GM21515 (cell line): ENCODE measurements at regions not wholly inside any gene's neighbourhood (a gene's known extent, or its start where the extent isn't known, plus 50 kb on each side); places are given as distances from the start of the nearest gene placed in this dataset.

Experiments
- ATAC-seq: cut with Tn5 transposase; IDR thresholded peaks from one replicate; pipeline ENCODE4 v1.9.1; 2021; ENCODE audit not compliant: unreplicated experiment

GRCh38 chr13:54841682-54842081 lies 1813.1 kb downstream of the OLFM4 start:
- no peak for ATAC-seq

DNA sequence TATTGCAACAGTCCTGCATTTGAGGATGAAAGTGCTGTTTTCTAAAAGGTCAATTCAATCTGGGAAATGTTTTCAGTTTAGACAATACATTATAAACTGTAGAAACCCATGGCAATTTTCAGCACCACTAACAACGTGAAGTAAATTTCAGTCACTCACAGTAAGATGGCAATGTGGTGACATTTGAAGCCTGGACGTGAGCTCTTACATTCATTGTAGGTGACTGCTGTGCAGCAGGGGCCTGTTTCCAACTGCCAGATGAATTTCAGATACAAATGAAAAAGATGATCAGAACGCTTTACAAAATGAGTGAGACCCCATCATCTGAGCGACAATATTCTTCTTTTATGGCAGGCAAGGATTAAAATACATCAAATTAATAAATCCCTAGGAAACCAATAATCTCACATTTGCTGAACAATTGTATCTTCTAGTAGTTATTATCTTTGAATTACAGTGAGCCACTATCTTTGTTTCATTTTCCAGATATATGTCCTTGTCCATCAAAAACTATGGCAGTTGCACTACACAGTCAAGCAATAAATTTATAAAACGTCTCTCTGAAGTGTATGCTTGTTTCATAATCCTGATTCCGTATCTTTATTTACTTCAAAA lies 1816.8 kb downstream of the OLFM4 start:
- no peak for ATAC-seq

DNA sequence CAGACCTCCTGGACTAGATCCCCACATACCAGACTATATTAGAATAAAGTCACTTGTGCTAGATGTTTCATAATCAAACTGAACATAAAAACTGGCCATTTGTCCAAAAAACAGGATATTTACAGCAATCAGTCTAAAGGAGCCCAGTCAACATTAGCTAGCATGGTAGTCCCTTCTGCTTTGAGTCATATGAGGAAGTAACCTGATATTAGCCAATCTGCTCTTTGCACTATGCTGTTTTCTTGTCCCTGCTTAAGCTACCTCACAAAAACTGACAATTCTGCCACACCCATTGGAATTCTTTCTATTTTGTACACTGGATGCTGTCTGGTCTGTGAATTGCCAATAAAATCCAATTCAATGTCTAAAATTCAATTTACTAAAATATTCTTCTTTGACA lies 1824.2 kb downstream of the OLFM4 start:
- no peak for ATAC-seq

DNA sequence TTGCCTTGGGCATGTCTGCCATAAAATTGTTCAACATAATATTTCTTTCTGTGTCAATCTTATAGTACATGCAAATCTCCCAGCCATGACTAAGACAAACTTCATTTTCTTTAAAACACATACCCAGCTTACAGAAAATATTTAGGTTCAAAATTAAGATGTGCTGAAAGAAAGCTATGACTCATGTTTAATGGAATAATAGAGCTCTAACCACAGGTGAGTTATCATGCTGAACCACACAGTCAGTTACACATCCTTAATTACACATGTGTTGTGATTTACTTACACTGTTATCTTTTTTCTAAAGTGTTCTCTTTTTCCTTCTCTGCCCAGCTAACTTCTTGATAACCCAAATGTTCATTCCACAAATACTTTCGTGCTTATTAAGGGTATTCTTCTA lies 1831.2 kb downstream of the OLFM4 start:
- no peak for ATAC-seq

DNA sequence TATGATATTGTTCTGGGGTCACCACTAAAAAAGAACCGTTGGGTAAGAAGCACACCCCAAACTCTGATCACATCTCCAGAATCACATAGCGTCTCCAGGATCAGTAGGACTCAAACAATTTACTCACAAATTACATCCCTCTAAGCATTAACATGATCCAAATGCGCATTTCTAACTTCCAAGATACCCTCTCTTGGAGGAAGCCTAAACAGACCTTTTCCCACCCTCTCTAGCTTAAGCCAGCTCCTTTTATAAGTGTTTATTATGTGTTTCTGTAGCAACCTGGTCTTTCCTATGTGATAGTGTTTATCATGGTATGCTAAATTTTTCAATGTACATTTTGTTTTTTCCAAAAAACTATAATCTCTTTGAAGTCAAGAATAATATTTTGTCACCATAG lies 1846.5 kb downstream of the OLFM4 start:
- ATAC-seq = no peak

- no peak for ATAC-seq
These were observed 1850.4 kb downstream of the OLFM4 start for GRCh38 chr13:54879036-54879435.

- ATAC-seq = no peak
These were observed 1856.1 kb downstream of the OLFM4 start for GRCh38 chr13:54884682-54885081.

DNA sequence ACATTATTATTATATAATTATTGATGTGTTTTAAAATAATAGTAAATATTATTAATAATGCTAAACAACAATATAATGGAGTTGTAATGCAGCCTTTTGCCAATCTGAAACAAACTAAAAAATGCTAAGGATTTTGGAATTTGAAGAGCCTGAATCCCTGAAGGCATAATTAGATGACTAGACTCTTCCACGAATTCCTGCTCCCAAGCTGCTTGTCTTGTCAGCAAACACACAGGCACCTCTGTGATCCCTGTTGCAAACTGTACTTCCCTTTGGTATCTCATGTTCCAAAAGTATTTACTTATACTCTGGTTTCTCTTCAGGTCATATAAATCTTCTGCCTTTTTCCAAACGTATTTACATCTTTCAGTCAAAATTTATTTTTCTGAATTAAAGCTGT lies 1862.4 kb downstream of the OLFM4 start:
- ATAC-seq = no peak

DNA sequence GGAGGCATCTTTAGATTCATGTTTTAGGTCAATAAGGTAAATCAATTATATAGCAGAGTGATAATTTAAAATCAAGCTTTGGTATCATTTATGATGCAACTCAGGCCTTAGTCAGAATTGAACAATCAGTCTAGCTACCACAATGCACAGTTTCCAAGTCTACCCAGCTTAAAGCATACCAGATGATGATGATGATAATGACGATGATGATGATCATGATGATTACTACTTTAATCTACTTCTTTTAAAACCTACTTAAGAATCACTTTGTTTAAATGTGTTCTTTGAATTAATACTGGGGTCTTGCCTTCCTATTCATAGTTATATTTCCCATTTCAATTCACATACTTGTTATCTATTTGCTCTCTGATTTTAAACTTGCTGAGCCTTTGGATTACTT lies 1872.7 kb downstream of the OLFM4 start:
- ATAC-seq = no peak

DNA sequence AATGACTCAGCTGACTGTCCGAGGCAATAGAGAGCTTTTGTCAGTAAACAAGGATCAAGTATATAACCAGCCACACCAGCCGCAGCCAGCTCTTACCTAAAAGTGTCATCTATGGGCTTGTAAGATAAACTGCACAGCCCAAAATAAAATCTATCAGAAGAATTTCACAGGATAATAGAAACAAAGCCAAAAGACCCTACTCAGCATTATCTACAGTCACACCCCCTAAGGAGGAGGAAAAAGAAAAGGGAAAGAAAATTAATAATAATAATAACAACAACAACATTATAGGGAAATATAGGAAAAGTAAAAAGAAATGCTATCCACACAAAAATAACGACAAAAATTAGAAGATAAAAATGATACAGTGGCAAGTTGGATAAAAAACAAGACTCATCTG lies 1883.8 kb downstream of the OLFM4 start:
- ATAC-seq = no peak

- ATAC-seq = no peak
These were observed 1885.1 kb downstream of the OLFM4 start for GRCh38 chr13:54913668-54914067.

DNA sequence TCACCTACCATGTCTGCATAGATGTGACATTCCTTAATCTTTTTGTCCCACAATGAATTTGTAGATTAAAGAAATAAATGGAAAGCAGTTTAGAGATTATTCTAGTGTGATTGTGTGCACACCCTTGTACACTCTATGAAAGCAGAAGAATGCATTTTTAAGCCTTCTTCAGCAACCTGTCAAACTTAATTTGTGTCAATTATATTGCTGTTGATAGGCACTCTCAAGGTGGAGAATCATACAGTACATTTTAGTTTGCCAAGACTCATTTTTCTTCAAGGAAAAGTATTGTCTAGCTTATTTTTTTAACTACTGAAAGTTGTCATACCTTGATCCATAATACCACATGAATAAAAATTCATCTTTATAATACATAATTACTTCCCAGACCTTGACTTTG lies 1898.9 kb downstream of the OLFM4 start:
- no peak for ATAC-seq

GRCh38 chr13:54928071-54928470 lies 1899.5 kb downstream of the OLFM4 start:
- ATAC-seq = no peak

DNA sequence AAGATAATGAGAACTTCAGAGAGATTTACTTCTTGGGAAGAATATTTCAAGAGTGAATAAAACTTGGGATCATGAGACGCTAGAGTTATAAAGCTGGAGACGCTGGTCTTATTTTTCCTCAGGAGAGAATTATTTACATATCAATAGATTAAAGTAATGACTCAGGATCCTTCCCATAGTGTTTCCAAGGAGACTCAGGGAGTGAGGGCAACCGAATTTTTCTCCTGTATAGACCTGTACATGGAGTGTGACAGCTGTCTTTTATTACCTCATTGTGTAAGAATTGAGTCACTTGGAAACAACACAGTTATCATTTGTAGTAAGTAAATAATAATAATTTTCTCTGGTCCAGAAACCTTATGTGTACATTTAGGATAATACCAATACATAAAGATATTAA lies 1905.5 kb downstream of the OLFM4 start:
- ATAC-seq = no peak

DNA sequence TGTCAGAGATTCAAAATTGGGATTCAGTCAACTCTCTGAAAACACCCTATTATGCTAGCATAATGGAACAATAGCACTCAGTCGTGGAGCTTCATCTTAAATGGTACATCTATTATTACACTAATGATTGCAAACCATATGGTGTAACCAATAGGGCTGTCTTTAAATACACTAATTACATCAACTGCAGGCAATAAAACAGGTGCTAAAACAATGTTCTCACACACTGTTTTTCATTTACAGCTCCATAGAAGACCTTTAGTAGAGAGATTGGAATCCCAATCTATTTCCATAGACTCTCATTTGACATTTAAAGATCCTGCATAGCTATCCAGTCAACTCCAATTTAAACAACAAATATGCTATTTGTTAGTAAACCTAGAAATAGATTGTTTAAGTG lies 1917.4 kb downstream of the OLFM4 start:
- ATAC-seq = no peak

- ATAC-seq = no peak
These were observed 1921.1 kb downstream of the OLFM4 start for GRCh38 chr13:54949735-54950134.

DNA sequence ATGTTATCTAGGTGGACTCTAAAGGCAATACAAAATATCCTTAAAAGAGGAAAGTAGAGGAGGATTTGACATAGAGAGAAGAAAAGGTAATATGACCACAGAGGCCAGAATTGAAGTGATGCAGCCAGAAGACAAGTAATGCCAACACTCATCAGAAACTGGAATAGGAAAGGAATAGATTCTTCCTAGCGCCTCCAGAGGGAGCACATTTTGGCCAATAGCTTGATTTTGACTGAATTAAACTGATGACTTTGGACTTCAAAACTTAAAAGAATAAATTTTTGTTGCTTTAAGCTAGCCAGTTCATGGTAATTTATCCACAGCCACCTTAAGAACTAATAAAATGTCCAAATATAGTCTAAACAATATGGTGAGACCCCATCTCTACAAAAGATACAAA lies 1921.9 kb downstream of the OLFM4 start:
- ATAC-seq = no peak

DNA sequence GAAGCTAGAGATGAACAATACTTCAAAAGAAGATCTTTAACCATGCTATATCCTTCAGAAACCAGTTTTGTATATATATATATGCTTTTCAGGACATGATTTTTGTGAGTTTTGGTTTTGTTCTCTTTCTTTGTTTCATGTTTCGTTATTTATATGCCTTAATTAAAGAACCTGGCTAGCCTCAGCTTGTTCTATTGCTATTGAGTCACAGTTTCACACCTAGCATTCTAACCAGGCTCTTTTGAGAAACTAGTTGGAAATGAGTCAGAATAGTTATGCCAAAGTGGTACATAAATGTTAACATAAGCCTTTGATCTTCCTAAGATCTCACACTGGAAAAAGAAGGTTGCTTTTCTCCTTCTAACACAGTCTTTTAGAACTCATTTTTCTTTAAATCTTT lies 1925.2 kb downstream of the OLFM4 start:
- no peak for ATAC-seq

GRCh38 chr13:54958781-54959180 lies 1930.2 kb downstream of the OLFM4 start:
- ATAC-seq = no peak

DNA sequence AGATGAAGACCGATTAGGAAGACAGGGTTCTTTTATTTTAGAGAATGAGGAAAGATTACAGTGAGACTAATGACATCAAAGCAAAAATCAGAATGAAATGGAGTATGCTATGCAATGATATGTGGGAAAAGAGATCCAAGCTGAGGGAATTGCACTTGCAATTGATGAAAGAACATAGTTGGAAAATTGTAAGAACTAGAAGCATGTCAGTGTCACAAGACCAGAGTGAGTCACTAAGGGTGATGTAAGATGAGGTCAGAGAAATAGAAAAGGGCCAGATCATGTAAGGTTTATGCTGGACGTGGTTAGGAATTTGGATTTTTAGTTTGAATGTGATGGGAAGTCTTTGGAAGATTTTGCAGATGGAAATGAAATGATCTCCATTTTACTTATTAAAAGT lies 1937.3 kb downstream of the OLFM4 start:
- ATAC-seq = no peak

- ATAC-seq = no peak
These were observed 1944.2 kb downstream of the OLFM4 start for GRCh38 chr13:54972838-54973237.

- ATAC-seq = no peak
These were observed 1947.1 kb downstream of the OLFM4 start for GRCh38 chr13:54975676-54976075.

DNA sequence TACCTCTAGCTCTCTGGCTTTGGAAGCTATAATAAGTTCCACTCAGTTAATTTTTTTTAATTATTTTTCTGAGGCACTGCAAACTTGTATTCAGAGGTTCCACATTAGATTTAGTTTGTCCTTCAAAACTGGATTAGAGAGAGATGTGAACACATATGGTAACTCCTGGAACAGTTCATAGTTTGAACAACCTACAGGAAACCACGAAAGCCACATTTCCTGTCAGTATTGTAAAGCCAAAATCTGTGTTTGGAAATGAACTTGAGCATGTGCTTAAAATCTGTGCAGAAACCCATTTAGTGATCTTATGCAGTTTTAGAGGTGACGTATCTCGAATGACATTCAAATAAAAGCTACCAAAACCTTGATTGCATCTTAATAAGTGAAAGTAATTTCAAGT lies 1952.0 kb downstream of the OLFM4 start:
- no peak for ATAC-seq

DNA sequence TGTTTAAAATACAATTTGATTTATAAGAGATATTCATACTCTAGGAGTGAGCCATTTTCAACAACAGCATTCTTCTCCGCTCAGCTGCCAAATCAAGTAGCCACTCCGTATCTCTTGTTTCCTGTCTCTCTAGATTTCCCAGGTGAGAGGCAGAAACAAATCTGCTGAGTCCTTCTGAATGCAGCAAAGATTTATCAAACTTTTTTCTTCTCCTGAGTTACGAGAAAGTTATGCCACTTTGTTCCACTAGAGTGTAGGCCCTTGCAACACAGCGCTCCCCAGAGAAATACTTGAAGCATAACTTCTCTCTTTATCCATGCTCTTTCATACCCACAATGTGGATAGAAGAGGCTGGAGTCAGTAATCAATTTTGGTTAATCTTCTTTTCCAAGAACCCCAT lies 1960.8 kb downstream of the OLFM4 start:
- no peak for ATAC-seq
